22Rv1 (cell line): ENCODE measurements at regions not wholly inside any gene's neighbourhood (a gene's known extent, or its start where the extent isn't known, plus 50 kb on each side); places are given as distances from the start of the nearest gene placed in this dataset.

Experiments
- CTCF ChIP-seq: fragments of 450-650 bp; IDR thresholded peaks from 2 replicates; pipeline ENCODE4 v1.5.1; 2017; ENCODE audit warnings: mild to moderate bottlenecking
- ZFX ChIP-seq: fragments of 450-650 bp; IDR thresholded peaks from 2 replicates; pipeline ENCODE4 v1.6.1; 2017; ENCODE audit warnings: antibody characterized with exemption, borderline replicate concordance

- TF ChIP-seq CTCF = no peak
- TF ChIP-seq ZFX = no peak
Observed at GRCh38 chr18:72324677-72325076, 219.5 kb downstream of the CBLN2 start.
